ENCODE measurements at regions not wholly inside any gene's neighbourhood (a gene's known extent, or its start where the extent isn't known, plus 50 kb on each side); places are given as distances from the start of the nearest gene placed in this dataset.

GRCh38 chr12:86917121-86917520 lies 660.9 kb upstream of the MGAT4C start:
- no peaks in the 10 kb centered on the region for H3K4me1 Mint-ChIP-seq
- H3K9me3 Mint-ChIP-seq, result peaks cover 0 to 6% (median 0%) of the 10 kb centered on the region in 3 donors
- peaks cover 3% of the 10 kb centered on the region for H3K36me3 Mint-ChIP-seq
- no peaks in the 10 kb centered on the region for H3K27me3 Mint-ChIP-seq
- H3K27ac Mint-ChIP-seq, result no peak overlapping the region
- H3K4me3 Mint-ChIP-seq, result no peak overlapping the region

- H3K27me3 Mint-ChIP-seq, result no peaks in the 10 kb centered on the region
- no peak overlapping the region for H3K27ac Mint-ChIP-seq
- H3K9me3 Mint-ChIP-seq, result peaks cover 0 to 4% (median 1%) of the 10 kb centered on the region in 3 donors
- H3K36me3 Mint-ChIP-seq, result peaks cover 3% of the 10 kb centered on the region
- H3K4me3 Mint-ChIP-seq, result no peak overlapping the region
- no peaks in the 10 kb centered on the region for H3K4me1 Mint-ChIP-seq
Observed at GRCh38 chr12:86914721-86915120, 658.5 kb upstream of the MGAT4C start.

DNA sequence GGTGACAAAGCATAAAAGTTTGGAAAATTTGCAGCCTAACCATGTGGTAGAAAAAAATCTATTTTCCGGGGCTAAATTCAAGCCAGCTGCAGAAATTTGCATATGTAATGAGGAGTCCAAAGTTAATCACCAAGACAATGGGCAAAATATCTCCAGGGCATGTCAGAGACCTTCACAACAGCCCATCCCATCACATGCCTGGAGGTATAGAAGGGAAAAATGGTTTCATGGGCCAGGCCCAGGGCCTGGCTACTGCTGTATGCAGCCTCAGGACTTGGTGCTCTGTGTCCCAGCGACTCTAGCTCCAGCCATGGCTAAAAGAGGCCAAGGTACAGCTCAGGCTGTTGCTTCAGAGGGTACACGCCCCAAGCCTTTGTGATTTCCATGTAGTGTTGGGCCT lies 655.8 kb upstream of the MGAT4C start:
- no peaks in the 10 kb centered on the region for H3K27me3 Mint-ChIP-seq
- no peaks in the 10 kb centered on the region for H3K4me1 Mint-ChIP-seq
- H3K36me3 Mint-ChIP-seq, result peaks cover 3% of the 10 kb centered on the region
- H3K27ac Mint-ChIP-seq, result no peak overlapping the region
- peaks cover 0 to 1% (median 0%) of the 10 kb centered on the region in 3 donors for H3K9me3 Mint-ChIP-seq
- no peak overlapping the region for H3K4me3 Mint-ChIP-seq

- Mint-ChIP-seq H3K9me3 (no peaks in the 10 kb centered on the region), H3K4me3 (no peak overlapping the region), H3K36me3 (no peaks in the 10 kb centered on the region), H3K4me1 (no peaks in the 10 kb centered on the region), H3K27me3 (no peaks in the 10 kb centered on the region), H3K27ac (no peak overlapping the region)
Observed at GRCh38 chr12:86903159-86903558, 647.0 kb upstream of the MGAT4C start.

GRCh38 chr12:86860776-86861175 lies 604.6 kb upstream of the MGAT4C start:
- Mint-ChIP-seq H3K27me3 (no peaks in the 10 kb centered on the region), H3K27ac (no peak overlapping the region), H3K36me3 (no peaks in the 10 kb centered on the region), H3K4me1 (no peaks in the 10 kb centered on the region), H3K4me3 (no peak overlapping the region), H3K9me3 (no peaks in the 10 kb centered on the region)

GRCh38 chr12:86852451-86852850 lies 596.3 kb upstream of the MGAT4C start:
- Mint-ChIP-seq H3K27ac (no peak overlapping the region), H3K36me3 (no peaks in the 10 kb centered on the region), H3K4me3 (no peak overlapping the region), H3K4me1 (no peaks in the 10 kb centered on the region), H3K9me3 (peaks cover 0 to 2% (median 0%) of the 10 kb centered on the region in 3 donors), H3K27me3 (no peaks in the 10 kb centered on the region)

DNA sequence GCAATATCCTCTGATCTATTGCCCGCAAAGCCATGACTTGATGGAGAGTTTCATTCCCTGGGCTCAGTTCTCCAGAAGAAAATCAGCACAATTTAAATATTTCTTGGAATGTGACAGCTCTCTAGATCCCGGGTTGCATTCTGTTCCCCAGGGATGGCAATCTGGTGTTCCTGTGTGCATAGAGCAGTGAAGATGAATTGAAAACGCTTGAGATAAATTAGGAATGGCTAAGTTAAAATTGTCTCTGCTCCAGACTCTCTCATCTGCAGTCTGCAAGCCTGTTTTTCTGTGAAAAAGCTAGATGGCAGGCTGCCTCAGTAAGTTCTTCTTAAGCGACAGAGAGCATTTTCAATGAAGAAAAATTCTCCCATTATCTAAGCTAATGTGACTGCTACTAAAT lies 582.5 kb upstream of the MGAT4C start:
- Mint-ChIP-seq H3K27me3 (no peaks in the 10 kb centered on the region), H3K36me3 (peaks cover 1% of the 10 kb centered on the region), H3K4me3 (no peak overlapping the region), H3K9me3 (peaks cover 0 to 1% (median 0%) of the 10 kb centered on the region in 3 donors), H3K27ac (no peak overlapping the region), H3K4me1 (no peaks in the 10 kb centered on the region)

- no peaks in the 10 kb centered on the region for H3K27me3 Mint-ChIP-seq
- H3K27ac Mint-ChIP-seq, result no peak overlapping the region
- peaks cover 0 to 1% (median 0%) of the 10 kb centered on the region in 3 donors for H3K9me3 Mint-ChIP-seq
- H3K4me3 Mint-ChIP-seq, result no peak overlapping the region
- peaks cover 1% of the 10 kb centered on the region for H3K36me3 Mint-ChIP-seq
- H3K4me1 Mint-ChIP-seq, result no peaks in the 10 kb centered on the region
Observed at GRCh38 chr12:86838260-86838659, 582.1 kb upstream of the MGAT4C start.

- Mint-ChIP-seq H3K4me3 (no peak overlapping the region), H3K4me1 (no peaks in the 10 kb centered on the region), H3K36me3 (peaks cover 1% of the 10 kb centered on the region), H3K27me3 (no peaks in the 10 kb centered on the region), H3K9me3 (peaks cover 0 to 1% (median 0%) of the 10 kb centered on the region in 3 donors), H3K27ac (no peak overlapping the region)
Observed at GRCh38 chr12:86837246-86837645, 581.1 kb upstream of the MGAT4C start.

- Mint-ChIP-seq H3K9me3 (no peaks in the 10 kb centered on the region), H3K27me3 (no peaks in the 10 kb centered on the region), H3K4me1 (no peaks in the 10 kb centered on the region), H3K4me3 (no peak overlapping the region), H3K27ac (no peak overlapping the region), H3K36me3 (peaks cover 3% of the 10 kb centered on the region)
Observed at GRCh38 chr12:86834217-86834616, 578.0 kb upstream of the MGAT4C start.

DNA sequence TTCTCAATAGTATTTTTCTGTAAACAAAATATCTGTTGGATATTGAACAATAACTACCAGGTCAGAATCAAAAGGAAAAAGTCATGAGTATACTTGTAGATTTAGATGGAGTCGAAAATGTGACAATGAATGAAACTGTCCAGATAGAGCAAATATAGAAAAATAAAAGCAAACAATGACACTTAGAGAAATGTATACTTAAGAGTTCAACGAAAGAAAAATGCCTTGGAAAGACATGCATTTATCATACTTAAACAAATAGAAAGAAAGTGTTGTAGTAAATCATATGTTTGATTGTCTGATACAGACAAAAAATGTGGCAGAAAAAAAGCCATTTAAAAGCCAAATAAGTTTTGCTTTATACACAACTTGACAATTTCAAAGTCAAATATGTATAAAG lies 571.2 kb upstream of the MGAT4C start:
- Mint-ChIP-seq H3K27ac (no peak overlapping the region), H3K36me3 (peaks cover 2% of the 10 kb centered on the region), H3K4me3 (no peak overlapping the region), H3K27me3 (no peaks in the 10 kb centered on the region), H3K9me3 (no peaks in the 10 kb centered on the region), H3K4me1 (no peaks in the 10 kb centered on the region)

GRCh38 chr12:86826051-86826450 lies 569.9 kb upstream of the MGAT4C start:
- Mint-ChIP-seq H3K36me3 (peaks cover 3% of the 10 kb centered on the region), H3K4me1 (no peaks in the 10 kb centered on the region), H3K9me3 (no peaks in the 10 kb centered on the region), H3K27me3 (no peaks in the 10 kb centered on the region), H3K4me3 (no peak overlapping the region), H3K27ac (no peak overlapping the region)

DNA sequence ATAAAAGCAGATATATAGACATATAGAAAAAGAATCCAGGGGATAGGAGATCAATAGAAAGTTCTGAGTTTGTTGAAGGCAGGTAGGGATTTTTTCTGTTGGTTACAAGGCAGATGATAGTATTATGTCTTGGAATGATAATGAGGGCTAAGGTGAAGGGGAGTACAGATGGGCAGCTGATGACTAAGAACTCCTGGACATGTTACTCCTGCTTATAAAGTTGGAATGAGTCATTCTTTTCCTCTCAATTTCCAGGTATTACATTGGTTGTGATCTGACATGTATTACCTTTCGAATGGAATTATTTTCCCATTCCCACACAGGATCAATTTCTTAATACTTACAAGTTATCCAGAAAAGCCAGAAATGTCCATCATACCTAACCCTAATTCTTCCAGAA lies 545.2 kb upstream of the MGAT4C start:
- Mint-ChIP-seq H3K9me3 (peaks cover 0 to 2% (median 2%) of the 10 kb centered on the region in 3 donors), H3K27me3 (no peaks in the 10 kb centered on the region)

GRCh38 chr12:86799616-86800015 lies 543.4 kb upstream of the MGAT4C start:
- H3K27ac Mint-ChIP-seq, result no peak overlapping the region
- H3K27me3 Mint-ChIP-seq, result no peaks in the 10 kb centered on the region
- H3K9me3 Mint-ChIP-seq, result peaks cover 2 to 4% (median 2%) of the 10 kb centered on the region in 3 donors
- H3K4me1 Mint-ChIP-seq, result peaks cover 0 to 2% (median 0%) of the 10 kb centered on the region in 3 donors
- H3K4me3 Mint-ChIP-seq, result no peak overlapping the region
- H3K36me3 Mint-ChIP-seq, result no peaks in the 10 kb centered on the region

More for the DNA sequence above, 545.2 kb upstream of the MGAT4C start:
- Mint-ChIP-seq H3K4me3 (no peak overlapping the region), H3K4me1 (no peaks in the 10 kb centered on the region), H3K27ac (no peak overlapping the region), H3K36me3 (no peaks in the 10 kb centered on the region)

DNA sequence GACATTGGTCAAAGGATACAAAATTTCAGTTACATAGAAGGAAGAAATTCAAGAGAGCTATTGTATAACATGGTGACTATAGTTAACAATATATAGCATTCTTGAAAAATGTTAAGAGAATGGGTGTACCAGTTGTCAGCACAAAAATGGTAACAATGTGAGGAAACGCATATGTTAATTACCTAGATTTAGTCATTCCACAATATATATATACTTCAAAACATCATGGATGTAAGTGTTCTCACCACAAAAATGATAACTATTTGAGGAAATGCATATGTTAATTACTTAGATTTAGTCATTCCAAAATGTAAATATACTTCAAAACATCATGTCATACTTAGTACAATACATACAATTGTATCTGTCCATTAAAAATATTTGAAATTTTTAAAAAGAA lies 540.4 kb upstream of the MGAT4C start:
- H3K36me3 Mint-ChIP-seq, result no peaks in the 10 kb centered on the region
- H3K4me1 Mint-ChIP-seq, result peaks cover 0 to 2% (median 0%) of the 10 kb centered on the region in 3 donors
- H3K27me3 Mint-ChIP-seq, result no peaks in the 10 kb centered on the region
- no peak overlapping the region for H3K4me3 Mint-ChIP-seq
- no peak overlapping the region for H3K27ac Mint-ChIP-seq
- H3K9me3 Mint-ChIP-seq, result peaks cover 2 to 6% (median 2%) of the 10 kb centered on the region in 3 donors

GRCh38 chr12:86788661-86789060 lies 532.5 kb upstream of the MGAT4C start:
- Mint-ChIP-seq H3K27ac (no peak overlapping the region), H3K9me3 (peaks cover 2 to 3% (median 2%) of the 10 kb centered on the region in 3 donors), H3K36me3 (no peaks in the 10 kb centered on the region), H3K4me1 (no peaks in the 10 kb centered on the region), H3K27me3 (no peaks in the 10 kb centered on the region), H3K4me3 (no peak overlapping the region)

- no peaks in the 10 kb centered on the region for H3K36me3 Mint-ChIP-seq
Observed at GRCh38 chr12:86787419-86787818, 531.2 kb upstream of the MGAT4C start.

More at GRCh38 chr12:86787419-86787818, 531.2 kb upstream of the MGAT4C start:
- Mint-ChIP-seq H3K4me1 (no peaks in the 10 kb centered on the region), H3K27me3 (no peaks in the 10 kb centered on the region), H3K27ac (no peak overlapping the region), H3K9me3 (peaks cover 2 to 3% (median 2%) of the 10 kb centered on the region in 3 donors), H3K4me3 (no peak overlapping the region)

All from IgD-negative memory B cell (primary cell).